ENCODE measurements at regions not wholly inside any gene's neighbourhood (a gene's known extent, or its start where the extent isn't known, plus 50 kb on each side); places are given as distances from the start of the nearest gene placed in this dataset.

GRCh38 chr3:40681658-40682055 is 156.9 kb downstream of the ZNF621 start:
- TF ChIP-seq CTCF (IDR thresholded peaks at IDR 0.05; ENCODE audit: control extremely low read depth in 1 of 3, insufficient read depth in 1 of 3, low read depth in 1 of 3, low read length in 3 of 3) = no peak
- no peak for TF ChIP-seq POLR2AphosphoS5 (IDR thresholded peaks at IDR 0.05; ENCODE audit: low read depth, low read length)
- TF ChIP-seq CEBPB (IDR thresholded peaks at IDR 0.05; ENCODE audit: low read depth, low read length) = no peak
- TF ChIP-seq NRF1 (IDR thresholded peaks at IDR 0.05; ENCODE audit: low read depth, low read length) = no peak
- TF ChIP-seq SAP30 (IDR thresholded peaks at IDR 0.05; ENCODE audit: insufficient read depth, insufficient replicate concordance, low read length) = no peak
- TF ChIP-seq RAD21 (IDR thresholded peaks at IDR 0.05 in 1 of 2, conservative IDR thresholded peaks at IDR 0.05 in 1 of 2; ENCODE audit: low read depth in 2 of 2, low read length in 2 of 2) = no peak
- TF ChIP-seq TAF1 (IDR thresholded peaks at IDR 0.05; ENCODE audit: low read depth, low read length) = no peak
- TF ChIP-seq ATF2 (IDR thresholded peaks at IDR 0.05; ENCODE audit: low read length) = no peak
- TF ChIP-seq TEAD4 (IDR thresholded peaks at IDR 0.05; ENCODE audit: low read depth, low read length) = no peak
